Caco-2 (cell line): ENCODE measurements at regions not wholly inside any gene's neighbourhood (a gene's known extent, or its start where the extent isn't known, plus 50 kb on each side); places are given as distances from the start of the nearest gene placed in this dataset.

ENCODE experiments used
- BruUV-seq: library from RNA; stranded (reverse); fragments of 400-500 nt; replicated peaks from 2 replicates; lab custom pipeline; 2021; lab: Mats Ljungman, UMichigan
- CTCF ChIA-PET: fragments of 300-600 bp; sonication (Branson Sonifier 250); formaldehyde crosslinking; loops from one replicate; lab custom pipeline; 2022; ENCODE audit warnings: antibody characterized with exemption; lab: Charles Lee
- POLR2A ChIA-PET: fragments of 300-600 bp; sonication (Branson Sonifier 250); formaldehyde crosslinking; loops from one replicate; lab custom pipeline; 2022; ENCODE audit warnings: antibody characterized with exemption; lab: Charles Lee
- DNase-seq, 2 experiments: peaks; one replicate each; pipeline versions ENCODE4 v3.0.0 to v3.0.0-alpha.2; 2020 to 2022
- H3K27me3 ChIP-seq: replicated peaks from 2 replicates; pipeline ENCODE4 v1.6.0; 2011; ENCODE audit warnings: low read length; ENCODE audit not compliant: control insufficient read depth, insufficient read depth
- H3K36me3 ChIP-seq: 2 replicates; pipeline ENCODE4 v1.5.1; 2011; ENCODE audit warnings: low read length; ENCODE audit not compliant: control insufficient read depth, insufficient read depth
- H3K4me1 ChIP-seq: fragments of 250-450 bp; sonication (Bioruptor Pico); 2 replicates; pipeline ENCODE4 v1.5.1; 2020; ENCODE audit warnings: mild to moderate bottlenecking
- H3K4me3 ChIP-seq: 2 replicates; pipeline ENCODE4 v1.5.1; 2011; ENCODE audit warnings: low read depth, mild to moderate bottlenecking, control low read depth, low read length
- H3K9me3 ChIP-seq: fragments of 250-450 bp; sonication (Bioruptor Pico); 2 replicates; pipeline ENCODE4 v1.5.1; 2020; ENCODE audit warnings: mild to moderate bottlenecking, moderate library complexity
- H3K27ac Mint-ChIP-seq: one replicate; pipeline ENCODE4 v1.8.0; 2022; ENCODE audit warnings: mixed read lengths; ENCODE audit not compliant: unreplicated experiment
- H3K27me3 Mint-ChIP-seq: one replicate; pipeline ENCODE4 v1.8.0; 2022; ENCODE audit warnings: mixed read lengths; ENCODE audit not compliant: insufficient read depth, unreplicated experiment
- H3K36me3 Mint-ChIP-seq: one replicate; pipeline ENCODE4 v1.8.0; 2022; ENCODE audit warnings: mild to moderate bottlenecking, mixed read lengths; ENCODE audit not compliant: insufficient read depth, unreplicated experiment
- H3K4me1 Mint-ChIP-seq: one replicate; pipeline ENCODE4 v1.8.0; 2022; ENCODE audit warnings: low read depth, mixed read lengths; ENCODE audit not compliant: unreplicated experiment
- H3K4me3 Mint-ChIP-seq: one replicate; pipeline ENCODE4 v1.8.0; 2022; ENCODE audit warnings: mild to moderate bottlenecking, moderate library complexity, mixed read lengths; ENCODE audit not compliant: unreplicated experiment
- H3K9me3 Mint-ChIP-seq: one replicate; pipeline ENCODE4 v1.8.0; 2022; ENCODE audit warnings: mixed read lengths; ENCODE audit not compliant: unreplicated experiment
- CTCF ChIP-seq, 2 experiments: fragments of 200-600 bp in 1 of 2; IDR thresholded peaks; 1 replicate in 1 of 2; 2 replicates in 1 of 2; pipeline versions ENCODE4 v1.5.1 to v1.8.0; 2011 to 2022; ENCODE audit warnings: antibody characterized with exemption in 1 of 2, control low read depth in 1 of 2, inconsistent platforms in 1 of 2, low read depth in 1 of 2, low read length in 1 of 2, mild to moderate bottlenecking in 1 of 2, moderate library complexity in 1 of 2; ENCODE audit not compliant: insufficient read depth in 1 of 2, severe bottlenecking in 1 of 2, unreplicated experiment in 1 of 2
- intact Hi-C: fragments of 100-400 bp; cut with micrococcal nuclease; formaldehyde crosslinking; loops from one replicate; pipeline ENCODE4 v1.10.0; 2022; ENCODE audit not compliant: unreplicated experiment

GRCh38 chr12:90855534-90855933, 99.4 kb downstream of the CCER1 start:
- H3K9me3 ChIP-seq = no peaks in the 10 kb centered on the region
- no peak for TF ChIP-seq CTCF (IDR thresholded peaks at IDR 0.05; ENCODE audit: insufficient read depth in 1 of 2, low read depth in 1 of 2, low read length in 1 of 2, severe bottlenecking in 1 of 2, unreplicated experiment in 1 of 2)
- no peak overlapping the region for H3K4me3 Mint-ChIP-seq
- H3K9me3 Mint-ChIP-seq = no peaks in the 10 kb centered on the region
- no peak overlapping the region for H3K4me3 ChIP-seq
- H3K27me3 ChIP-seq = no peaks in the 10 kb centered on the region
- no TSS peak for BruUV-seq
- ChIA-PET POLR2A (no interaction called here), CTCF (no interaction called here)
- H3K4me1 Mint-ChIP-seq = no peaks in the 10 kb centered on the region
- intact Hi-C loops = loop anchor here (5.0 to 10.0 kb wide), 2 partner anchors 52 to 1311 kb away; no protein-coding TSS in a partner anchor
- H3K36me3 ChIP-seq = no peaks in the 10 kb centered on the region
- DNase-seq = no peak
- no peaks in the 10 kb centered on the region for H3K36me3 Mint-ChIP-seq
- H3K4me1 ChIP-seq = no peaks in the 10 kb centered on the region
- H3K27me3 Mint-ChIP-seq = no peaks in the 10 kb centered on the region
- H3K27ac Mint-ChIP-seq = no peak overlapping the region

- DNase-seq = peak; percentile 46 to 50
Measured at GRCh38 chr12:90854136-90854689, 100.8 kb downstream of the CCER1 start.

More at GRCh38 chr12:90854136-90854689, 100.8 kb downstream of the CCER1 start:
- no peak overlapping the region for H3K4me3 ChIP-seq
- no peaks in the 10 kb centered on the region for H3K27me3 ChIP-seq
- ChIA-PET POLR2A (no interaction called here), CTCF (interaction anchor here (0.6 to 1.0 kb wide), 3 partner anchors 67 to 1296 kb away, joined by 3 to 4 read pairs (median 4); no protein-coding TSS in a partner anchor)
- no peaks in the 10 kb centered on the region for H3K36me3 Mint-ChIP-seq
- no peak overlapping the region for H3K4me3 Mint-ChIP-seq
- no TSS peak for BruUV-seq
- no peak overlapping the region for H3K27ac Mint-ChIP-seq
- peak; percentile 68 to 84 for TF ChIP-seq CTCF (IDR thresholded peaks at IDR 0.05; ENCODE audit: insufficient read depth in 1 of 2, low read depth in 1 of 2, low read length in 1 of 2, severe bottlenecking in 1 of 2, unreplicated experiment in 1 of 2)
- no peaks in the 10 kb centered on the region for H3K4me1 ChIP-seq
- intact Hi-C loops = loop anchor here (5.0 to 10.0 kb wide), 2 partner anchors 157 to 1309 kb away; no protein-coding TSS in a partner anchor
- H3K9me3 ChIP-seq = no peaks in the 10 kb centered on the region
- no peaks in the 10 kb centered on the region for H3K27me3 Mint-ChIP-seq
- H3K9me3 Mint-ChIP-seq = no peaks in the 10 kb centered on the region
- H3K4me1 Mint-ChIP-seq = no peaks in the 10 kb centered on the region
- H3K36me3 ChIP-seq = no peaks in the 10 kb centered on the region
